OCI-LY7 (cell line): ENCODE measurements at regions not wholly inside any gene's neighbourhood (a gene's known extent, or its start where the extent isn't known, plus 50 kb on each side); places are given as distances from the start of the nearest gene placed in this dataset.

Experiments
- EZH2phosphoT487 ChIP-seq: fragments of 200-600 bp; sonication (generic); IDR thresholded peaks from 2 replicates; pipeline ENCODE4 v1.6.1; 2018; ENCODE audit warnings: low read depth, borderline replicate concordance, mild to moderate bottlenecking, mixed run types, antibody characterized with exemption, low read length, moderate library complexity, mixed read lengths
- TF ChIP-seq, protein P1 (sequence below): fragments of 200-600 bp; sonication (generic); conservative IDR thresholded peaks from 2 replicates; pipeline ENCODE4 v1.5.1; 2014; ENCODE audit warnings: mild to moderate bottlenecking, antibody characterized with exemption, low read length, moderate library complexity, mixed read lengths

DNA sequence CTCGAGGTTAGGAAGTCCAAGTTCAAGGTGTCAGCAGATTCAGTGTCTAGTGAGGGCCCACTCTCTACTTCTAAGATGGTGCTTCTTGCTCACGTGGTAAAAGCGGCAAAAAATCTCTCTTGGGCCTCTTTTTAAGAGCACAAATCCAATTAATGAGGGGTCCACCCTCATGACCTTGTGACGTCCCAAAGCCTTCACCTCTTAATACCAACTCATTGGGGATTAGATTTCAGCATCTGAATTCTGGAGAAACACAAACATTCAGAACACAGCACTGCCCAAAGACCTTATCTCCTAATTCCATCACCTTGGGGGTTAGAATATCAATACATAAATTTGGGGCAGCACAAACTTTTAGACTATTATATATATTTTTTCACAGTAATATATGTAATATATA is 146.4 kb upstream of the GPC6 start:
- TF ChIP-seq, protein P1, sequence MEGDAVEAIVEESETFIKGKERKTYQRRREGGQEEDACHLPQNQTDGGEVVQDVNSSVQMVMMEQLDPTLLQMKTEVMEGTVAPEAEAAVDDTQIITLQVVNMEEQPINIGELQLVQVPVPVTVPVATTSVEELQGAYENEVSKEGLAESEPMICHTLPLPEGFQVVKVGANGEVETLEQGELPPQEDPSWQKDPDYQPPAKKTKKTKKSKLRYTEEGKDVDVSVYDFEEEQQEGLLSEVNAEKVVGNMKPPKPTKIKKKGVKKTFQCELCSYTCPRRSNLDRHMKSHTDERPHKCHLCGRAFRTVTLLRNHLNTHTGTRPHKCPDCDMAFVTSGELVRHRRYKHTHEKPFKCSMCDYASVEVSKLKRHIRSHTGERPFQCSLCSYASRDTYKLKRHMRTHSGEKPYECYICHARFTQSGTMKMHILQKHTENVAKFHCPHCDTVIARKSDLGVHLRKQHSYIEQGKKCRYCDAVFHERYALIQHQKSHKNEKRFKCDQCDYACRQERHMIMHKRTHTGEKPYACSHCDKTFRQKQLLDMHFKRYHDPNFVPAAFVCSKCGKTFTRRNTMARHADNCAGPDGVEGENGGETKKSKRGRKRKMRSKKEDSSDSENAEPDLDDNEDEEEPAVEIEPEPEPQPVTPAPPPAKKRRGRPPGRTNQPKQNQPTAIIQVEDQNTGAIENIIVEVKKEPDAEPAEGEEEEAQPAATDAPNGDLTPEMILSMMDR: no peak
- no peak for TF ChIP-seq EZH2phosphoT487
